GM12878 (cell line): ENCODE measurements at regions not wholly inside any gene's neighbourhood (a gene's known extent, or its start where the extent isn't known, plus 50 kb on each side); places are given as distances from the start of the nearest gene placed in this dataset.

Experiments used
- ATAC-seq: fragments of 200-7000 bp; cut with Tn5 transposase; 3 replicates; pipeline ENCODE4 v1.9.1; 2020; ENCODE audit warnings: mild to moderate bottlenecking, moderate library complexity
- BruUV-seq: library from RNA; stranded (reverse); fragments of 400-500 nt; replicated peaks from 2 replicates; lab custom pipeline; 2021; lab: Mats Ljungman, UMichigan
- CTCF ChIA-PET: fragments of 300-600 bp; sonication (Branson Sonifier 250); formaldehyde crosslinking; extraction: SDS; loops from one replicate; lab custom pipeline; 2021; ENCODE audit warnings: inconsistent platforms; lab: Yijun Ruan, JAX
- POLR2A ChIA-PET: fragments of 350-600 bp; formaldehyde crosslinking; extraction: SDS; loops from one replicate; lab custom pipeline; 2021; ENCODE audit warnings: inconsistent platforms; lab: Charles Lee
- RAD21 ChIA-PET: fragments of 300-600 bp; sonication (Branson Sonifier 250); formaldehyde crosslinking; loops from one replicate; lab custom pipeline; 2023; ENCODE audit warnings: antibody characterized with exemption; ENCODE audit not compliant: unreplicated experiment; lab: Charles Lee
- SMC1A ChIA-PET: fragments of 300-600 bp; sonication (Branson Sonifier 250); formaldehyde crosslinking; loops from one replicate; lab custom pipeline; 2023; ENCODE audit not compliant: unreplicated experiment, uncharacterized antibody; lab: Charles Lee
- DNase-seq: peaks from one replicate; pipeline ENCODE4 v3.0.0-alpha.2; 2011; ENCODE audit warnings: low read depth, low spot score
- FAIRE-seq: peaks from 3 replicates; lab custom pipeline; 2011; peaks lifted over from hg19 to GRCh38; lab: Jason Lieb, UNC
- H2AFZ ChIP-seq: 2 replicates; pipeline ENCODE4 v1.6.0; 2011; ENCODE audit warnings: low read depth, low read length, control low read depth; ENCODE audit not compliant: control insufficient read depth
- H3K27ac ChIP-seq: 2 replicates; pipeline ENCODE4 v1.5.1; 2011; ENCODE audit warnings: control low read depth; ENCODE audit not compliant: control insufficient read depth, insufficient read depth
- H3K27me3 ChIP-seq, 2 experiments: replicated peaks in 1 of 2; 2 replicates each; pipeline versions ENCODE4 v1.6.0 to v1.6.1; 2011; ENCODE audit warnings: low read length in 1 of 2; ENCODE audit not compliant: control insufficient read depth in 2 of 2, insufficient read depth in 2 of 2
- H3K36me3 ChIP-seq, 2 experiments: 2 replicates each; pipeline ENCODE4 v1.5.1; 2011; ENCODE audit warnings: low read length in 1 of 2; ENCODE audit not compliant: control insufficient read depth in 2 of 2, insufficient read depth in 2 of 2
- H3K4me1 ChIP-seq: 2 replicates; pipeline ENCODE4 v1.6.1; 2011; ENCODE audit warnings: mild to moderate bottlenecking, low read length, moderate library complexity, mixed read lengths; ENCODE audit not compliant: control insufficient read depth, insufficient read depth
- H3K4me2 ChIP-seq: 2 replicates; pipeline ENCODE4 v1.6.0; 2011; ENCODE audit warnings: control low read depth; ENCODE audit not compliant: control insufficient read depth, insufficient read depth
- H3K4me3 ChIP-seq: fragments of 200-600 bp; sonication (generic); 2 replicates; pipeline ENCODE4 v1.5.1; 2016
- H3K79me2 ChIP-seq: 2 replicates; pipeline ENCODE4 v1.6.0; 2011; ENCODE audit warnings: low read length; ENCODE audit not compliant: control insufficient read depth, insufficient read depth
- H3K9ac ChIP-seq: 2 replicates; pipeline ENCODE4 v1.8.0; 2011; ENCODE audit warnings: low read length, control low read depth, mixed read lengths; ENCODE audit not compliant: control insufficient read depth, insufficient read depth
- H3K9me3 ChIP-seq: replicated peaks from 3 replicates; pipeline ENCODE4 v1.5.1; 2011; ENCODE audit warnings: mild to moderate bottlenecking, low read length; ENCODE audit not compliant: control insufficient read depth, insufficient read depth
- H4K20me1 ChIP-seq: 2 replicates; pipeline ENCODE4 v1.6.0; 2011; ENCODE audit not compliant: control insufficient read depth, insufficient read depth
- ASH2L ChIP-seq: fragments of 300-600, 200-600 bp; sonication (generic); IDR thresholded peaks from 2 replicates; pipeline ENCODE4 v1.6.1; 2017; ENCODE audit warnings: low read depth, mild to moderate bottlenecking, borderline replicate concordance
- BCL11A ChIP-seq: IDR thresholded peaks from 2 replicates; pipeline ENCODE4 v1.6.1; 2011; ENCODE audit warnings: low read depth, low read length
- IRF5 ChIP-seq: fragments of 450-650 bp; IDR thresholded peaks from 2 replicates; pipeline ENCODE4 v1.6.1; 2017; ENCODE audit warnings: borderline replicate concordance
- JUND ChIP-seq: IDR thresholded peaks from 2 replicates; pipeline ENCODE4 v1.6.1; 2012; ENCODE audit warnings: low read depth, mild to moderate bottlenecking, low read length, improper control_type of control experiment, moderate library complexity
- MXI1 ChIP-seq: fragments of 150-350 bp; IDR thresholded peaks from 2 replicates; pipeline ENCODE4 v1.6.1; 2011; ENCODE audit warnings: low read depth, mild to moderate bottlenecking, inconsistent platforms, low read length, improper control_type of control experiment
- SIN3A ChIP-seq: IDR thresholded peaks from 2 replicates; pipeline ENCODE4 v1.6.1; 2012; ENCODE audit warnings: low read depth, low read length, improper control_type of control experiment
- SRF ChIP-seq, 2 experiments: IDR thresholded peaks; 2 replicates each; pipeline ENCODE4 v1.6.1; 2011; ENCODE audit warnings: low read depth in 2 of 2, low read length in 2 of 2, mild to moderate bottlenecking in 1 of 2, moderate library complexity in 1 of 2
- TCF7 ChIP-seq: IDR thresholded peaks from 2 replicates; pipeline ENCODE4 v1.6.1; 2014; ENCODE audit warnings: antibody characterized with exemption, borderline replicate concordance
- WGBS: methylation state at CpG from one replicate; pipeline ENCODE4 v1.1.6; 2016; ENCODE audit warnings: low lambda C conversion rate; ENCODE audit not compliant: insufficient replicate concordance, insufficient coverage; ENCODE audit errors: missing lambda C conversion rate; 5-methylcytosine and 5-hydroxymethylcytosine counted together
- in situ Hi-C: fragments of 300-500 bp; cut with MboI; formaldehyde crosslinking; loops from 9 replicates; pipeline ENCODE4 v1.14.3; 2018; ENCODE audit warnings: mixed read lengths
- intact Hi-C: fragments of 100-400 bp; cut with micrococcal nuclease; formaldehyde crosslinking; loops from one replicate; pipeline ENCODE4 v1.14.2; 2022; ENCODE audit not compliant: unreplicated experiment

- TF ChIP-seq TCF7: no peak
- TF ChIP-seq JUND: no peak
- no peak for TF ChIP-seq SRF (IDR thresholded peaks at IDR 0.05; ENCODE audit: low read depth in 2 of 2, low read length in 2 of 2)
- TF ChIP-seq IRF5: no peak
- no peak for TF ChIP-seq SIN3A
- TF ChIP-seq ASH2L: no peak
- no peak for TF ChIP-seq MXI1
These were observed 214.4 kb upstream of the LEF1 start (continued) for GRCh38 chr4:108383157-108383556.

GRCh38 chr4:108382751-108383150 is 214.0 kb upstream of the LEF1 start:
- ChIA-PET POLR2A (no interaction called here), SMC1A (interaction anchor here (0.7 kb wide), 1 partner anchor 379 kb away, joined by 3 read pairs; no protein-coding TSS in a partner anchor), RAD21 (no interaction called here), CTCF (no interaction called here)
- DNase-seq (no peak), FAIRE-seq (no peak), ATAC-seq (no peak)
- Histone ChIP-seq H3K27me3 (peaks cover 0 to 2% of the 10 kb centered on the region in 2 experiments; a peak in 1 of 4 replicates), H2AFZ (no peak overlapping the region), H4K20me1 (no peaks in the 10 kb centered on the region), H3K27ac (no peak overlapping the region), H3K4me1 (peaks cover 6% of the 10 kb centered on the region; the same call in 1 of the 2 replicates), H3K36me3 (no peaks in the 10 kb centered on the region), H3K4me3 (no peak overlapping the region), H3K79me2 (no peaks in the 10 kb centered on the region), H3K9ac (no peak overlapping the region), H3K9me3 (no peaks in the 10 kb centered on the region), H3K4me2 (no peak overlapping the region)
- 36% methylated on average over 3 of the region's 3 CpGs for WGBS
- BruUV-seq: no TSS peak
- in situ Hi-C loops (no loop called here), intact Hi-C loops (no loop called here)
- TF ChIP-seq BCL11A (no peak), TCF7 (no peak)
